Activated T-helper 2 cell treated with anti-CD3 and anti-CD28 coated beads, Interferon-gamma antibody, Interleukin-2, Interleukin-4, amounts not matched to agents 10 μg/mL and 5 μg/mL and 100 μg/mL, durations not matched to agents 14 hours and 24 hours and 36 hours (primary cell): ENCODE measurements at regions not wholly inside any gene's neighbourhood (a gene's known extent, or its start where the extent isn't known, plus 50 kb on each side); places are given as distances from the start of the nearest gene placed in this dataset.

ENCODE experiments used
- DNase-seq: peaks from one replicate; pipeline ENCODE4 v3.0.0; 2021; ENCODE audit warnings: low spot score
- H3K27ac Mint-ChIP-seq: one replicate; pipeline ENCODE4 v1.8.0; 2021; ENCODE audit warnings: mixed read lengths
- H3K27me3 Mint-ChIP-seq: one replicate; pipeline ENCODE4 v1.8.0; 2021; ENCODE audit warnings: low read depth, mixed read lengths
- H3K36me3 Mint-ChIP-seq: one replicate; pipeline ENCODE4 v1.8.0; 2021; ENCODE audit warnings: low read depth, mixed read lengths
- H3K4me1 Mint-ChIP-seq: one replicate; pipeline ENCODE4 v1.8.0; 2021; ENCODE audit warnings: low read depth, mixed read lengths
- H3K4me3 Mint-ChIP-seq: one replicate; pipeline ENCODE4 v1.8.0; 2021; ENCODE audit warnings: low read depth, mild to moderate bottlenecking, moderate library complexity, mixed read lengths
- H3K9me3 Mint-ChIP-seq: one replicate; pipeline ENCODE4 v1.8.0; 2021; ENCODE audit warnings: mixed read lengths
- intact Hi-C: fragments of 100-400 bp; cut with micrococcal nuclease; formaldehyde crosslinking; loops from one replicate; pipeline ENCODE4 v1.15.1; 2023

- Mint-ChIP-seq H3K27me3 (no peaks in the 10 kb centered on the region), H3K4me1 (no peaks in the 10 kb centered on the region), H3K4me3 (no peak overlapping the region), H3K27ac (no peak overlapping the region), H3K36me3 (no peaks in the 10 kb centered on the region), H3K9me3 (peaks cover 21% of the 10 kb centered on the region)
- intact Hi-C loops, result no loop called here
- no peak for DNase-seq
Measured at GRCh38 chr5:124240732-124241131, 505.7 kb downstream of the ZNF608 start.

GRCh38 chr5:124239572-124239971, 506.9 kb downstream of the ZNF608 start:
- no peak for DNase-seq
- Mint-ChIP-seq H3K9me3 (peaks cover 14% of the 10 kb centered on the region), H3K27ac (no peak overlapping the region), H3K4me1 (no peaks in the 10 kb centered on the region), H3K36me3 (no peaks in the 10 kb centered on the region), H3K27me3 (no peaks in the 10 kb centered on the region), H3K4me3 (no peak overlapping the region)
- intact Hi-C loops, result no loop called here

- no peaks in the 10 kb centered on the region for H3K27me3 Mint-ChIP-seq
- no peak overlapping the region for H3K4me3 Mint-ChIP-seq
- peaks cover 11% of the 10 kb centered on the region for H3K9me3 Mint-ChIP-seq
- no peak for DNase-seq
- no peaks in the 10 kb centered on the region for H3K4me1 Mint-ChIP-seq
- no peaks in the 10 kb centered on the region for H3K36me3 Mint-ChIP-seq
- intact Hi-C loops, result no loop called here
- no peak overlapping the region for H3K27ac Mint-ChIP-seq
Measured at GRCh38 chr5:124238350-124238749, 508.1 kb downstream of the ZNF608 start.

GRCh38 chr5:124237206-124237695, 509.2 kb downstream of the ZNF608 start:
- no peak overlapping the region for H3K4me3 Mint-ChIP-seq
- no peaks in the 10 kb centered on the region for H3K27me3 Mint-ChIP-seq
- H3K4me1 Mint-ChIP-seq, result no peaks in the 10 kb centered on the region
- H3K27ac Mint-ChIP-seq, result no peak overlapping the region
- H3K9me3 Mint-ChIP-seq, result peaks cover 11% of the 10 kb centered on the region
- intact Hi-C loops, result no loop called here
- DNase-seq, result no peak
- no peaks in the 10 kb centered on the region for H3K36me3 Mint-ChIP-seq

GRCh38 chr5:124236361-124237205, 509.9 kb downstream of the ZNF608 start:
- Mint-ChIP-seq H3K27me3 (no peaks in the 10 kb centered on the region), H3K9me3 (peaks cover 5% of the 10 kb centered on the region), H3K36me3 (no peaks in the 10 kb centered on the region), H3K4me3 (no peak overlapping the region), H3K4me1 (no peaks in the 10 kb centered on the region), H3K27ac (no peak overlapping the region)
- intact Hi-C loops, result no loop called here
- no peak for DNase-seq

- intact Hi-C loops, result no loop called here
- H3K36me3 Mint-ChIP-seq, result no peaks in the 10 kb centered on the region
Measured at GRCh38 chr5:124235576-124235975, 510.9 kb downstream of the ZNF608 start.

GRCh38 chr5:124234770-124235562, 511.5 kb downstream of the ZNF608 start:
- H3K27ac Mint-ChIP-seq, result no peak overlapping the region
- intact Hi-C loops, result no loop called here
- no peaks in the 10 kb centered on the region for H3K27me3 Mint-ChIP-seq
- no peaks in the 10 kb centered on the region for H3K36me3 Mint-ChIP-seq
- no peak overlapping the region for H3K4me3 Mint-ChIP-seq
- H3K4me1 Mint-ChIP-seq, result no peaks in the 10 kb centered on the region
- no peak for DNase-seq
- H3K9me3 Mint-ChIP-seq, result peaks cover 5% of the 10 kb centered on the region

More at GRCh38 chr5:124235576-124235975, 510.9 kb downstream of the ZNF608 start:
- DNase-seq, result no peak
- no peak overlapping the region for H3K4me3 Mint-ChIP-seq
- no peaks in the 10 kb centered on the region for H3K27me3 Mint-ChIP-seq
- no peaks in the 10 kb centered on the region for H3K4me1 Mint-ChIP-seq
- no peak overlapping the region for H3K27ac Mint-ChIP-seq
- peaks cover 5% of the 10 kb centered on the region for H3K9me3 Mint-ChIP-seq

- intact Hi-C loops, result no loop called here
- H3K27ac Mint-ChIP-seq, result no peak overlapping the region
- no peak for DNase-seq
- H3K4me1 Mint-ChIP-seq, result no peaks in the 10 kb centered on the region
- H3K27me3 Mint-ChIP-seq, result no peaks in the 10 kb centered on the region
- no peaks in the 10 kb centered on the region for H3K36me3 Mint-ChIP-seq
- H3K9me3 Mint-ChIP-seq, result no peaks in the 10 kb centered on the region
- no peak overlapping the region for H3K4me3 Mint-ChIP-seq
Measured at GRCh38 chr5:124234022-124234769, 512.2 kb downstream of the ZNF608 start.

GRCh38 chr5:124232515-124232914, 513.9 kb downstream of the ZNF608 start:
- H3K4me1 Mint-ChIP-seq, result no peaks in the 10 kb centered on the region
- no peak for DNase-seq
- intact Hi-C loops, result no loop called here
- H3K36me3 Mint-ChIP-seq, result no peaks in the 10 kb centered on the region
- H3K27ac Mint-ChIP-seq, result no peak overlapping the region
- H3K4me3 Mint-ChIP-seq, result no peak overlapping the region
- no peaks in the 10 kb centered on the region for H3K9me3 Mint-ChIP-seq
- no peaks in the 10 kb centered on the region for H3K27me3 Mint-ChIP-seq

GRCh38 chr5:124231802-124232201, 514.6 kb downstream of the ZNF608 start:
- no peaks in the 10 kb centered on the region for H3K27me3 Mint-ChIP-seq

GRCh38 chr5:124231230-124231629, 515.2 kb downstream of the ZNF608 start:
- H3K9me3 Mint-ChIP-seq, result no peaks in the 10 kb centered on the region

More at GRCh38 chr5:124231802-124232201, 514.6 kb downstream of the ZNF608 start:
- no peak for DNase-seq
- Mint-ChIP-seq H3K9me3 (no peaks in the 10 kb centered on the region), H3K4me1 (no peaks in the 10 kb centered on the region), H3K36me3 (no peaks in the 10 kb centered on the region), H3K4me3 (no peak overlapping the region), H3K27ac (no peak overlapping the region)
- intact Hi-C loops, result no loop called here

GRCh38 chr5:124230456-124230855, 516.0 kb downstream of the ZNF608 start:
- H3K36me3 Mint-ChIP-seq, result no peaks in the 10 kb centered on the region
- H3K4me1 Mint-ChIP-seq, result no peaks in the 10 kb centered on the region
- DNase-seq, result no peak
- intact Hi-C loops, result no loop called here
- H3K27ac Mint-ChIP-seq, result no peak overlapping the region
- no peaks in the 10 kb centered on the region for H3K27me3 Mint-ChIP-seq
- no peak overlapping the region for H3K4me3 Mint-ChIP-seq
- H3K9me3 Mint-ChIP-seq, result no peaks in the 10 kb centered on the region

More at GRCh38 chr5:124231230-124231629, 515.2 kb downstream of the ZNF608 start:
- Mint-ChIP-seq H3K27me3 (no peaks in the 10 kb centered on the region), H3K27ac (no peak overlapping the region), H3K4me3 (no peak overlapping the region), H3K4me1 (no peaks in the 10 kb centered on the region), H3K36me3 (no peaks in the 10 kb centered on the region)
- no peak for DNase-seq
- intact Hi-C loops, result no loop called here
